HepG2 (cell line): ENCODE measurements at regions not wholly inside any gene's neighbourhood (a gene's known extent, or its start where the extent isn't known, plus 50 kb on each side); places are given as distances from the start of the nearest gene placed in this dataset.

Source experiments
- ATF5 ChIP-seq: sonication (generic); formaldehyde crosslinking; IDR thresholded peaks from 2 replicates; pipeline ENCODE4 v1.4.0; 2020; ENCODE audit warnings: mild to moderate bottlenecking, low read depth, missing genetic modification reagents
- CHD2 ChIP-seq: IDR thresholded peaks from 2 replicates; pipeline ENCODE4 v1.6.1; 2011; ENCODE audit warnings: low read depth, low read length, improper control_type of control experiment
- GMEB1 ChIP-seq: sonication (generic); formaldehyde crosslinking; IDR thresholded peaks from 2 replicates; pipeline ENCODE4 v1.5.1; 2020; ENCODE audit warnings: missing genetic modification reagents, mild to moderate bottlenecking, borderline replicate concordance
- KDM5A ChIP-seq: fragments of 200-600 bp; sonication (generic); IDR thresholded peaks from 2 replicates; pipeline ENCODE4 v1.7.0; 2018; ENCODE audit warnings: antibody characterized with exemption, mild to moderate bottlenecking, low read length, borderline replicate concordance
- KIAA2018 ChIP-seq: sonication (generic); formaldehyde crosslinking; IDR thresholded peaks from 2 replicates; pipeline ENCODE4 v1.5.0; 2020; ENCODE audit warnings: mild to moderate bottlenecking, missing genetic modification reagents, borderline replicate concordance
- REST ChIP-seq, 2 experiments: IDR thresholded peaks; 2 replicates each; pipeline ENCODE4 v1.6.1; 2011 to 2012; ENCODE audit warnings: low read length in 2 of 2, borderline replicate concordance in 1 of 2, low read depth in 1 of 2, mild to moderate bottlenecking in 1 of 2, moderate library complexity in 1 of 2
- SKI ChIP-seq: fragments of 450-650 bp; IDR thresholded peaks from one replicate; pipeline ENCODE4 v1.6.1; 2018; ENCODE audit warnings: mild to moderate bottlenecking; ENCODE audit not compliant: partially characterized antibody
- TAF15 ChIP-seq: fragments of 200-400 bp; formaldehyde crosslinking; IDR thresholded peaks from one replicate; pipeline ENCODE4 v1.6.1; 2018; ENCODE audit warnings: mild to moderate bottlenecking, low read depth, low read length; ENCODE audit not compliant: poor library complexity, severe bottlenecking
- TFDP2 ChIP-seq: sonication (generic); formaldehyde crosslinking; IDR thresholded peaks from 2 replicates; pipeline ENCODE4 v1.4.0; 2020; ENCODE audit warnings: missing genetic modification reagents
- ZBTB7B ChIP-seq: sonication (generic); formaldehyde crosslinking; IDR thresholded peaks from 2 replicates; pipeline ENCODE4 v1.4.0; 2020; ENCODE audit warnings: missing genetic modification reagents
- ZFP36L1 ChIP-seq: sonication (generic); formaldehyde crosslinking; IDR thresholded peaks from 2 replicates; pipeline ENCODE4 v1.8.0; 2022; ENCODE audit warnings: mild to moderate bottlenecking, missing genetic modification reagents, moderate library complexity
- ZNF652 ChIP-seq: IDR thresholded peaks from 2 replicates; pipeline ENCODE4 v1.6.1; 2016; ENCODE audit warnings: low read depth, borderline replicate concordance
- ZNF678 ChIP-seq: sonication (generic); formaldehyde crosslinking; IDR thresholded peaks from 2 replicates; pipeline ENCODE4 v1.4.0; 2020; ENCODE audit warnings: mild to moderate bottlenecking, missing genetic modification reagents

- TF ChIP-seq KIAA2018: no peak
- TF ChIP-seq ZNF652 (CRISPR knock-in tag): no peak
- no peak for TF ChIP-seq REST (IDR thresholded peaks at IDR 0.05; ENCODE audit: borderline replicate concordance in 1 of 2, low read depth in 1 of 2, low read length in 2 of 2)
- TF ChIP-seq CHD2: no peak
- TF ChIP-seq KDM5A: no peak
- no peak for TF ChIP-seq TFDP2
- TF ChIP-seq ZNF678 (CRISPR knock-in tag): no peak
- TF ChIP-seq ZBTB7B (CRISPR knock-in tag): 0 out of 2 replicates have a peak, but pooled peaks have one; percentile 55
- no peak for TF ChIP-seq SKI
- TF ChIP-seq GMEB1 (CRISPR knock-in tag): no peak
- TF ChIP-seq ZFP36L1 (CRISPR knock-in tag): no peak
- no peak for TF ChIP-seq TAF15
- no peak for TF ChIP-seq ATF5 (CRISPR knock-in tag)
Measured at GRCh38 chr2:64404002-64404731, 49.8 kb upstream of the LGALSL start (continued).
